WTC11 (cell line): ENCODE measurements at regions not wholly inside any gene's neighbourhood (a gene's known extent, or its start where the extent isn't known, plus 50 kb on each side); places are given as distances from the start of the nearest gene placed in this dataset.
"Not testable (repeated sequence)": the region's sequence is repeated elsewhere in the genome, so short reads cannot be mapped to it uniquely, and the experiment has no call there.

Experiments
- TP53 ChIP-seq: sonication (generic); formaldehyde crosslinking; IDR thresholded peaks from 2 replicates; pipeline ENCODE4 v1.8.1; 2023; ENCODE audit warnings: mild to moderate bottlenecking, missing genetic modification reagents
- ZNF121 ChIP-seq: sonication (generic); formaldehyde crosslinking; IDR thresholded peaks from 2 replicates; pipeline ENCODE4 v1.8.0; 2023; ENCODE audit warnings: missing genetic modification reagents
- TF ChIP-seq, protein P1 (sequence below): fragments of 200-600 bp; IDR thresholded peaks from 2 replicates; pipeline ENCODE4 v1.8.0; 2022; ENCODE audit warnings: antibody characterized with exemption

DNA sequence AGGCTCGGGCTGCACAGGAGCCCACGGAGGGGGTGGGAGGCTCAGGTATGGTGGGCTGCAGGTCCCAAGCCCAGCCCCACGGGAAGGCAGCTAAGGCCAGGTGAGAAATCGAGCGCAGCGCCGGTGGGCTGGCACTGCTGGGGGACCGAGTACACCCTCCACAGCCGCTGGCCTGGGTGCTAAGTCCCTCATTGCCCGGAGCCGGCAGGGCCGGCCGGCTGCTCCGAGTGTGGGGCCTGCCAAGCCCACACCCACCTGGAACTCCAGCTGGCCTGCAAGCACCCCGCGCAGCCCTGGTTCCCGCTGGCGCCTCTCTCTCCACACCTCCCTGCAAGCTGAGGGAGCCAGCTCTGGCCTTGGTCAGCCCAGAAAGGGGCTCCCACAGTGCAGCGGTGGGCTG, 137.4 kb upstream of the PKP2 start:
- TF ChIP-seq, protein P1, sequence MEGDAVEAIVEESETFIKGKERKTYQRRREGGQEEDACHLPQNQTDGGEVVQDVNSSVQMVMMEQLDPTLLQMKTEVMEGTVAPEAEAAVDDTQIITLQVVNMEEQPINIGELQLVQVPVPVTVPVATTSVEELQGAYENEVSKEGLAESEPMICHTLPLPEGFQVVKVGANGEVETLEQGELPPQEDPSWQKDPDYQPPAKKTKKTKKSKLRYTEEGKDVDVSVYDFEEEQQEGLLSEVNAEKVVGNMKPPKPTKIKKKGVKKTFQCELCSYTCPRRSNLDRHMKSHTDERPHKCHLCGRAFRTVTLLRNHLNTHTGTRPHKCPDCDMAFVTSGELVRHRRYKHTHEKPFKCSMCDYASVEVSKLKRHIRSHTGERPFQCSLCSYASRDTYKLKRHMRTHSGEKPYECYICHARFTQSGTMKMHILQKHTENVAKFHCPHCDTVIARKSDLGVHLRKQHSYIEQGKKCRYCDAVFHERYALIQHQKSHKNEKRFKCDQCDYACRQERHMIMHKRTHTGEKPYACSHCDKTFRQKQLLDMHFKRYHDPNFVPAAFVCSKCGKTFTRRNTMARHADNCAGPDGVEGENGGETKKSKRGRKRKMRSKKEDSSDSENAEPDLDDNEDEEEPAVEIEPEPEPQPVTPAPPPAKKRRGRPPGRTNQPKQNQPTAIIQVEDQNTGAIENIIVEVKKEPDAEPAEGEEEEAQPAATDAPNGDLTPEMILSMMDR = not testable (repeated sequence)
- not testable (repeated sequence) for TF ChIP-seq ZNF121, TP53 (CRISPR knock-in tag)
